NAMALWA (cell line): ENCODE measurements at regions not wholly inside any gene's neighbourhood (a gene's known extent, or its start where the extent isn't known, plus 50 kb on each side); places are given as distances from the start of the nearest gene placed in this dataset.
"Not testable (repeated sequence)": the region's sequence is repeated elsewhere in the genome, so short reads cannot be mapped to it uniquely, and the experiment has no call there.

Experiments used
- DNase-seq: peaks from one replicate; pipeline ENCODE4 v3.0.0-alpha.2; 2015; ENCODE audit warnings: low spot score

- not testable (repeated sequence) for DNase-seq
Measured at GRCh38 chr4:154907345-154908045, 126.4 kb downstream of the RBM46 start.

DNA sequence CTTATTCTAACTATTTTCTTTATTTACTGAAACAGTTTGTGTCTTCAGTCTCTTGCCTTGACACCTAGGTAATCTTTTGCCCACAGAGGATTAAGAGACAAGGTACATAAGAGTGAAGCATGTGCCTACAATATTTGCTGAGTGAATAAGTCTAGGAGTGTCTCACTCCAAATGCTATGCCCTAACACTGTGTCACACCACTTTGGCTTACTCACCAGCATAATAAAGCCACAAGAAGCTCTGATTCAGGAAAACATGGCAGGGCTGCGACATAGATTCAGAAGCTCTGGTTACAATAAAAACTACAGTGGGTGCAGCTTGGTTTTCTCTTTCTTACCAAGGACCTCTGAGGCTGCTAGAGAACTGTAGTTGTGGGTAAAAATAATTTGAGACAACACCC is 127.1 kb downstream of the RBM46 start:
- no peak for DNase-seq

GRCh38 chr4:154911097-154911496 is 130.0 kb downstream of the RBM46 start:
- no peak for DNase-seq

DNA sequence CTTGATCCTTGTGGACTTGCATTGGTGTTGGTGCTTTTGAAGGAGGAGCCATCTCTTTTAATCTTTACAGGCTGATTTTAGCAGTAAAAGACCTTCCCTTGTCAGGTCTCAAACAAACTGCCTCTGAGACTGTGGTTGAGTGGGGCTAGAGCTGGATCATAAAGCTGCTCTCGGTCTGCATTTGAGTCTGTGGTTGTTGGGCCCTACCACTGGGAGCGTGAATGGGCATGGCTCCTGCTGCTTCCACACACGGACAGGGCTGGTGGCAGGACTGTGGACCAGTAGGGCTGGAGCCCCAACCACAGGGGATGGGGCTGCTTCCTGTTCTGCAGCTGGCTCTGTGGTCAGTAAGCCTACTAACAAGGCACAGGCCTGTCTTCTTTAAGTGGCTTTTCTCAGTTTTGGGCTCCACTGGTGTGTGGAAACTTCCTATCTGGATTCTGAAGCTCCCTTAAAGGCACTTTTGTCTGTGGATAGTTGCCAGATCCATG is 130.6 kb downstream of the RBM46 start:
- DNase-seq = no peak

GRCh38 chr4:154916068-154916467 is 135.0 kb downstream of the RBM46 start:
- DNase-seq = no peak

DNA sequence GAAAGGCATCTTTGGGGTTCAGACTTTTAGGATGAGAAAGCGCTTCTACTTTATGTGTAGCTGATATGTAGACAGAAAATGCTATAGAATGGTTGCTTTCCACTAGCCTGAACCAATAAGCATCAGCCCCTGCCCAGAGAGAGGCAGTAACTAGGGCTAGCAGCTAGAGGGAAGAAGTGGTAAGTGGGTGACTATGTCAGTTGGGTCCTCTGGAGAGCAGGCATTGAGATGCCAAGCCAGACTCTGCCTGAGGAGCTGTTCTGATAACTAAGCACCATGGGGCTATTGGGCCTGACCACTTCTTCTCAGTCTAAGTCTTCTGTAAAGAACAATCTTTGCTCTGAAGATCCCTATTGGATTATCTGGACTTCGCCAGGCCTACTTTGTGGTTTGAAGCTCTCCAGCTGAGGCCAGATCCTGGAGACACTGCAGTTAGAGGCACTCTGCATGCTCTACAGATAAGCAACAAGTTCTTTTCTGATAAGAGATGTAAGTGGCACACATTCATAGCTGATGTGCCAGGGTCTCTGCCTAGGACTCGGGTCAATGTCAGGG is 146.1 kb downstream of the RBM46 start:
- no peak for DNase-seq

- DNase-seq = no peak
Measured at GRCh38 chr4:154928640-154929257, 147.7 kb downstream of the RBM46 start.

- DNase-seq = no peak
Measured at GRCh38 chr4:154936873-154937272, 155.8 kb downstream of the RBM46 start.

DNA sequence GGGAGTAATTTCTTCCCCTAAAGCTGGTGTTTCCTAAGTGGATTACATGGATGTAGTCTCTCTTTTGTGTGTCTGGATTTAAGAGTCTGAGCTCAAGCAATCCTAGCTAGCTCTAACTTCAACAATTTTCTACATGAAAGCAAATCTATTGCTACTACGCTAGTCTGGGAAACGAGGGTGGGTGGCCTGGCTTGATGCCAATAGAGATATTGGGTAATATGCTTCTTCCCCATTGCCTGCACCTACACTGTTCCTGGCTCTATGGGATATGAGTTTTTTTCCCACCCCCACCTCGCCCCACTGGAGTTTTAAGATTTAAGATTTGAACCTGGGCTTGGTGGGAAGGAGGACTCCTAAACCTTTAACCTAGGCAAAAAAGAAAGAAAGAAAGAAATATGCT is 158.8 kb downstream of the RBM46 start:
- DNase-seq = no peak

DNA sequence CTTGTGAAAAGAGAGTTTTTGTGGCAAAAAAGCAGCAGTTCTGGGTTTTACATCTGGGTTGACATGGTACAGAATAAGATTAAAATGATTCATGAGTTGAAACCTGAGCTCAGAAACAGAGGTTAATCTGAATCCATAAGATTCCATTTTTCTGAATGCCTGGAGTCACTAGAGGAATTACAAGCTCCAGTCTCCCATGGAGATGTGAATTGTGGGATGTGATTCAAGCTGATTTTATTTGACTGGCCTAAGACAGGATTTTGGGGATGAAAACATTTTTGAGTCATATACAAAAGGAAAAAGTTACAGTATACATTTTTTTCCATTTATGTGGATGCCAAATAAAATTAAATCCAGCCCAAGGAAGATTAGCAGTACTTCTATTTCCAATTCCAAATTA is 161.1 kb downstream of the RBM46 start:
- DNase-seq = no peak

DNA sequence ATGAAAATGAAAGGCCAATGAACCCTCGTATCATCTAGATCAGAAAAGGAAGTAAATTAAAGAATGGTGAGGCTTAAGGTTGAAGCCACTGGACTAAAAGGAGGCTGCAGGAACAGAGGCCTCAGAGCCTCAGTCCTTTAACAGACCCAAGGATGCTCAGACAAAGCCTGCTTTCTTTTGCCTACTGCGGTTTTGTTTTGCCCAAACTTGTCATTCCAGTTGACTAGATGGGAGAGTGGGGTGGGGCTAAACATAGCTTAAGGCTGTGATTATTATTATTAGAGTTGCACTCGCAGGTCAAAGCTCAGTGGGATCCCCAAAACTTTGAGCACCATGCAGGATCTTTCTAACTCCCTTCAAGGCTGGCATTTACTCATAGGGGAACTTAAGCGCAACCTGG is 163.9 kb downstream of the RBM46 start:
- no peak for DNase-seq

DNA sequence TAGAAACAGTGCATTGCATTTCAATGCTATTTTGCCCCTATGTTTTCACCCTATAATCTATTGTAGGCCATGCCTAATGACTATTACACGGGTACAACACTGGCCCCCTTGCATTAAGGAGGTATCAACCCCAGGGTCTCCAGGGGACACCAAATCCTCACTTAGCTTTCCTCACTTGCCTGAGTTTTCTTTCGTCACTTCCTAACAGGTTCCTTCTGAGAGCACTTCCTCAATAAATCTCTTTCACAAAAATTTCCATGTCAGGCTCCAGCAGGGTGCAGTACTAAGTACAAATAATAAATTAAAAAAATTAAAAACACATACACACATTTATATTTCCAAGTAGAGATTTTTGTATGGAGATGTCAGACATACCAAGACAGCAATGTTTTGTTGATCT is 165.0 kb downstream of the RBM46 start:
- no peak for DNase-seq

GRCh38 chr4:154953691-154954090 is 172.6 kb downstream of the RBM46 start:
- DNase-seq = no peak

DNA sequence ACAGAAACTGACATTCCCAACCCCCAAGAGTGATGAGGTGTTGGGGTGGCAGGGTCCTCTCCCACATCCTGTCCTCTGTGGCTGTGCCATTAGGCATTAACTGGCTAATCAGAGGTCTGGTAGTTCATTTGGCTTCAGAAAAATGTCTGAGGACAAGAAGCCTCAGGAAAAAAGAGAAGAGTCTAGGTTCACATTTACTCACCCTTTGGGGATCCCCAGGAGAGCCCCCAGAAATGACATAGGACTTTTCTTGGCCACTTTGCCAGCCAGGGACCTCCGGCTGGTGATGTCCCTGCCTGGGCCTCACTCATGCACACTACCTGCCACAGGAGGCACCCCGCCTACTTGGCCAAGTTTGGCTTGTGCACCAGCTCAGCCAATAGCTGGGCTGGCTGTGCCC is 173.0 kb downstream of the RBM46 start:
- no peak for DNase-seq

- no peak for DNase-seq
Measured at GRCh38 chr4:154958121-154958520, 177.0 kb downstream of the RBM46 start.

- DNase-seq = no peak
Measured at GRCh38 chr4:154958621-154959358, 177.7 kb downstream of the RBM46 start.

DNA sequence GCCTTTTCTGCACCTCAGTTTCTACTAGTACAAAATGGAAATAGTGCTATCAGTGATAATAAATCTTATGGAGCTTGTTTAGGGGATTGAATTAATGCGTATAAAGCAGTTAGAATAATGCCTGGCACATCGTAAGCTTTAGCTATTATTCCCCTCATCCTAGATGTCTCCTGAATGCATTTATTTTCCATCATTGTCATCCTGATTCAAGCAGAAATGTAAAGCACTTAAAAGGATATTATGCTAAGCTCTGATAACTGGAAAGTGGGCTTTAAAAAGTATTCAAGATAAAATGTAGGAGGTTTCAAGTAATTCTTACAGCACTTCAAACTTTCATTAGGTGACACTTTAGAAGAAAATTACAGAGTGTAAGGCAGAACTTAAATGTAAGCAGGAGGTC is 178.7 kb downstream of the RBM46 start:
- DNase-seq = no peak

DNA sequence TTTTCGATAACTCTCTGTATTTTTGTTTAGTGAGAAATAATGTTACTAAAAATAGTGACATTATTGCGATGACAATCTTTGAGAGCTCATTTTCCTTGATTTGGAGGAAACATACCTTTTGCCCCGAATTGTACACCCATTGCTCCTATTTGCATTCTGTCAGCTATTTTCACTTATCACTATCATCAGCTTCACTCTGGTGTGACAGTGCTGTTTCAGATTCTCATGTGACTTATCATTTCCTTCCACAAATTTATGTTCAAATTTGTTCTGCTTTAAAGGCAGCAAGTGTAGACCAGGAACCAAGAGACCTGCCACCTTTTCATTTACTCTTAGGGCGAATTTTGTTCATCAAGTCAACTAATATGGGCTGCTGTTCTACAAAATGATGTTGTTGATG is 179.4 kb downstream of the RBM46 start:
- no peak for DNase-seq

DNA sequence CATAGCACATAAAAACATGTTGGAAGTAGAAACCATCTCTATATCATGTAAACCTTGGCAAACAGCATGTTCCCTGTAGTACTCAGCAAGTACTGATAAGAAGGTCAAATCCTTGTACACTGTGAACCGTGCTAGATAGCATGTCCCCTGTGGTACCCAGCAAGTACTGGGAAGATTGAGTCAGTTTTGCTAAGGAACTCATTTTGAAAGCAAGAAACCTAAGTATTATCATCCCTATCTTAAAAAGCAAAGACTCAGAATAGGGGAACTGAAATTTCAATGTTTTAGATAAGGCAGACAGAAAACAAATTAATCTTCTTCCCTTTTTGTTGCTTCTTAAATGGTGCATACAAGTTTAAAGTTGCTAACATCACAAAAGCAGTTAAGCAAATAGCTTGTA is 180.2 kb downstream of the RBM46 start:
- no peak for DNase-seq

DNA sequence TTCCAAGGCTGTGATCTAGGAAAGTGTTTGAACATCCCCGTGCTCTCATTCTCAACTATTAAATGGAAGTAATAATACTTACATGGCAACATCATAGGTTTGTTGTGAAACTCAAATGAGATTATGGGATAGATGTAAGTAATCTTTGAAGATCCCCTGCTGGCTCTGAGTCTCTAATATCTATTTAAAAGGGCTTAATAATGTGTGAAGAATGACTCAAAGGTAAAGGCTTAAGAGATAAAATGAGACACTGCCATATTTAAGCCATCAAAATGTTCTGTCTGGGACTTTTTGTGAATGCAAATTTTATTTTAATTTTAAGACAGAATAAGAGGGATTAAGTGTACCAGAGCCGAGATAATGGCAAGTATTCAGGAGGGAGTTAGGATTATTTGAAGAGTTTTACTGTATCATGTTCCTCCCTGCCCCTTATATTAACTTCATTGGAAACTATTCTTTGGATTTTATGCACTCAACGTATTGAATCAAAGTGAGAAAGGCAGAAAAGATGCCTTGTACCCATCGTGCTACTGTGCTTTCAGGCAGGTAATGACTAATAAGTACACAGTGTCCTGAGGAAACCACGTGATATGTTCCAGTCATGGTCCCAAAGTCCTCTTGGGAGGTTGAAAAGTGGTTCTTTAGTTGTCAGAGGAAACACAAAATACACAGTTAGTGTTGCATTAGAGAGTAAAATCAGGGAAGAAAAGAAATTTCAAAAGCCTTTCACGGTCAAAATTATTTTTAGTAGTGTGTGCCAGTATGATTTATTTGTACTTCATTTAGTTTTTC is 192.4 kb downstream of the RBM46 start:
- no peak for DNase-seq

GRCh38 chr4:154977228-154977627 is 196.2 kb downstream of the RBM46 start:
- DNase-seq = no peak
